Activated gamma-delta T cell (primary cell): ENCODE measurements at regions not wholly inside any gene's neighbourhood (a gene's known extent, or its start where the extent isn't known, plus 50 kb on each side); places are given as distances from the start of the nearest gene placed in this dataset.
"Not testable (repeated sequence)": the region's sequence is repeated elsewhere in the genome, so short reads cannot be mapped to it uniquely, and the experiment has no call there.

Experiments
- DNase-seq: peaks from one replicate; lab custom pipeline; 2025; lab: John Stamatoyannopoulos, UW

DNA sequence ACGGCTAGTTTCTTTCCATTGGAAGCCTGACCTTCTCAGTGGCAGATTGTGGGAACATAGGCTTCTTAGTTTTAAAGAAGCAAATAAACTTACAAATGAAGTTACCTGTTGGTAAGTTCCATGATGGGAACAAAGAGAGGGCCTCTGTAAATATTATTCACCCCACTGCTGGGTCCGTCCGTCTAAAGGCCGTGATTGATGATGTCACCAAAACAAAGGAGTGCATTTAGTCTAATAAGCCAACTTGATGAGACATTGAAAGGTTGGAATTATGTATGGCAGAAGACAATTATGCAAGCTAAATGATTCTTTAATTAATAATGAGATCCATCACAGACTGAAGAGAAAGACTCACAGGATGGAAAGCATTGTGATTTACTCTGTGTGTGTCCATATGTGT is 1091.9 kb upstream of the FANCL start:
- no peak for DNase-seq

DNA sequence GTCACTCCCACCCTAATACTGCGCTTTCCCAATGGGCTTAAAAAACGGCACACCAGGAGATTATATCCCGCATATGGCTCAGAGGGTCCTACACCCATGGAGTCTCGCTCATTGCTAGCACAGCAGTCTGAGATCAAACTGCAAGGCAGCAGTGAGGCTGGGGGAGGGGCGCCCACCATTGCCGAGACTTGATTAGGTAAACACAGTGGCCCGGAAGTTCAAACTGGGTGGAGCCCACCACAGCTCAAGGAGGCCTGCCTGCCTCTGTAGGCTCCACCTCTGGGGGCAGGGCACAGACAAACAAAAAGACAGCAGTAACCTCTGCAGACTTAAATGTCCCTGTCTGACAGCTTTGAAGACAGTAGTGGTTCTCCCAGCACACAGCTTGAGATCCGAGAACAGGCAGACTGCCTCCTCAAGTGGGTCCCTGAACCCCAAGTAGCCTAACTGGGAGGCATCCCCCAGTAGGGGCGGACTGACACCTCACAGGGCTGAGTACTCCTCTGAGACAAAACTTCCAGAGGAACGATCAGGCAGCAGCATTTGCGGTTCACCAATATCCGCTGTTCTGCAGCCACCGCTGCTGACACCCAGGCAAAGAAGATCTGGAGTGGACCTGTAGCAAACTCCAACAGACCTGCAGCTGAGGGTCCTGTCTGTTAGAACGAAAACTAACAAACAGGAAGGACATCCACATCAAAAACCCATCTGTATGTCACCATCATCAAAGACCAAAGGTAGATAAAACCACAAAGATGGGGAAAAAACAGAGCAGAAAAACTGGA is 1085.6 kb upstream of the FANCL start:
- not testable (repeated sequence) for DNase-seq

DNA sequence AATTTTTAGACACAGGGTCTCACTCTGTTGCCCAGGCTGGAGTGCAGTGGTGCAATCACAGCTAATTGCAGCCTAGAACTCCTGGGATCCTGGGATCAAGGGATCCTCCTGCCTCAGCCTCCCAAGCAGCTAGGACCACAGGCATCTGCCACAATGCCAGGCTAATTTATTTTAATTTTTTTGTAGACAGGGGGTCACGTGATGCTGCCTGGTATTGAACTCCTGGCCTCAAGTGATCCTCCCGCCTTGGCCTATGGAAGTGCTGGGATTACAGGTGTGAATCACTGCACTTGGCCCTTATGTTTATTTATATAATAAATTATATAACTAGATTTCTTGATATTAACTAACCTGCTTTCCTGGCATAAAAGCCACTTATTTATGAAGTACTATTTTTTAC is 1081.7 kb upstream of the FANCL start:
- DNase-seq = no peak

DNA sequence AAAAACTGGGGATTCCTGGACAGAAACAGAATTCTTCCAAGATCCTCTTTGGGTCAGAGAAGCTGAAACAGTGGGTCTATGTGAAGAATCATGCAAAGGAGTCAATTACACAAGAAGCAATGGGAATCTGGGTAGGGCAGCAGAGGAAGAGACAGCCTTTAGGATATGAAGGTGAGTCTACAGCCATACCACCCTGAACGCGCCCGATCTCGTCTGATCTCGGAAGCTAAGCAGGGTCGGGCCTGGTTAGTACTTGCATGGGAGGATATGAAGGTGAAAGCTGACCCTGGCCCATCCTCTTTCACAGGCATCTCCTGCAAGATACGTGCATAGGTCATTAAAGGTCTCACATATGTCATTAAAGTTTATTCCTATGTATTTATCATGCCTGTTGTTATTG is 1080.9 kb upstream of the FANCL start:
- DNase-seq = no peak

DNA sequence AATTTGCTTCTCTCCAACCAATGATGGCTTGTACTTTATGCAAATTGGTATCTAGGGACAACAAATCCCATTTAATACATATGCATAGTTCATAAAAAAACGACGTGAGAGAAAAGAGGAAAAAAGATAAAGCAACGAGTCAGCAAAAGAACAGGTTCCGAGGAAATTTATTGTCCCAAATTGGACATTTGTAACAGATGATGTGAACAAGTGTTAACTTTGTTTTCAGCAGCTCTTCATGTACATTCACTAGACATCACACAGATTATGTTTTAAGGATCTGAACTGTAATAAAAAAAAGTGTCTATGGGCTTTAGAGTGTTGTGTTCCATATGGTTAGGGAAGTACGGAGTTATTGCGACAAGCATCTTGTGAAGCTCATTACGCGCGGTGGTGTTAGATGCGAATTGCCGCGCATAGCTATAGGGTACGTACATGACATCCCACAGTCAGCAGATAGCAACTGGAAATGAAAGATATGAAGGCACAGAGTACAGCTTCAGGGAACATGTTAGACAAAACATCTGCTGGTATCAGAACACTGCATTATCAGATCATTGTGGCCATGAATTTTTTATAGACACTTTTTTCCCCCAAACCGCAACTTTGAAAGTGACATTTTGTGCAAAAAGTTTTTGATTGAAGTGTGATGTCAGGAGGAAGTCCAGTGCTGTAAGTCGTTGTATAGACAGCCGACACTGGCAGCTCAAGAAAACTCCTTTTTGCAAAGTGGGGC is 1073.1 kb upstream of the FANCL start:
- no peak for DNase-seq

DNA sequence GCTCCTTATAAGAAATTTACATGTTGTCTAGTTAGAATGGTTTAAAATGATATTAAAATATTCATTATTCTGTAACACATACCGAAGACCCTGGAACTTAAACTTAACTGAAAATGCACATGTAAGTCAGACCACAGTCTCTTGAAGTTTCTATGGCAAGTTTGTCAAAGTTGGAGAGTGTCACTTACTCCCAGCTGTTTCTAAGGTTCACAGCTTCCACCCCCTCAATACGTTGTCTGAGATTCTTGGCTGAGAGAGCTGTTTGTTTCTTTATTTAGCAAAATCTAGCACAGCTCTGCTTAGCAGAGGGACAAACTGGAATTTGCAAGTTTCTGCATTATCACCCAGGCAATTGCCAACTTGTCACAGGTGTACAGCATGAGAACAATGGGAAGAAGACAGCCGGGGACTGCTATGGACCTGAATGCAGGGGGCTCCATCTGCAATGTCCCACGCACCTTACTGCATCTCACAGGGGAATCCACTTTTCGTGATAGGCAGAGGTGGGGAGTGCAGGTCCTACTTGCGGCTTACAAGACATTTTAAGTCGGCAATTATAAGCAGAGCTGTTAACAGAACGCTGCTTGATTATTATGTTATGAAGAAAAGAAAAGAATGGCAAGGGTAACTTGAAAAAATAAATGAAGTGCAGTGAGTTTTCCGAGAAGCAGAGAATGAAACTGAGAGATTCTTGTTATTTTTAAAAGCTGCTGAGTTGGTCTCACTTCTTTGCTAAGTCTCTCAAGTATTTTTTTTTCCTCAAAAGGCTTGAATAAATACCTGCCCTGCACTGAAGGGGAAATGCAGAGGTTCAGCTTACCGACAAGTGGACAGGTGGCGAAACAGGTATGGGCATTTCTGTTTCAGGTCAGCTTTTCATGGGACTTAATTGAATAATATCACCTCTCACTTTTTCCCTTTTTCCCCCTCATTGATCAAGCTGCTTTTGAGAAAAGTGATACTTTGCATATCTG is 1072.1 kb upstream of the FANCL start:
- no peak for DNase-seq

DNA sequence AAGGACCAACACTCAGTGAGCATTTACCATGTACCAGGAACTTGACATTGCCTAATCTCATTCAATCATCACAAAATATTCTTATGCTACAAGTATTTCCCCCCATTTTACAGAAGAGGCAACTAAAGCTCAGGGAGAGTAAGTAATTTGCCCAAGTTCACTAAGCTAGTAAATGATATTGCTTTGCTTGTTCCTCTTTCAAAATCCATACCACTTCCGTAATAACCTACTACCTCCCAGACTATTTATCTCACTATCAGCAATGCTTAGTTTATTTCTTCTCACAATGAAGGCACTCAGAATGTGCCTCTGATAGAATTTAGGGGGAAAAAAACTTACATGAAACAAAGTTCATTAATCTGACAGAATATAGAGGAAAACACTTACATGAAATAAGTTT is 1070.9 kb upstream of the FANCL start:
- DNase-seq = no peak

DNA sequence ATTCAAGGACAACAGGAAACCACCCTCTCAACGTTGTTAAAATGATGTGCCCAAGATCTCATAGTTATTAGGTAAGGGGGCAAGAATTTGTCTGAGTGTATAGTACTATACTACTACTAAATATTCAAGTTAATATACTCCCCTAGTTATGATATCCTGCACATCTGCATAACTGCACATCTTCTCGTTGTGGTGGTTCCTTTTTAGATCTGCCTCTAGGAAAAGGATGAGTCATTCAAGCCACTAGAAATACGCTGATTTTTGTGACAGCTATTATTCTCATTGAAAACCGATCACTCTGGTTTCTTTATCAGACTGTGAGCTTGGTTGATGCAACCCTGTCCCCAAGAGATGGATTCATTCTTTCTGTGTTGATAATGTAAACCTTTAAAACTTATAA is 1067.0 kb upstream of the FANCL start:
- DNase-seq = no peak

DNA sequence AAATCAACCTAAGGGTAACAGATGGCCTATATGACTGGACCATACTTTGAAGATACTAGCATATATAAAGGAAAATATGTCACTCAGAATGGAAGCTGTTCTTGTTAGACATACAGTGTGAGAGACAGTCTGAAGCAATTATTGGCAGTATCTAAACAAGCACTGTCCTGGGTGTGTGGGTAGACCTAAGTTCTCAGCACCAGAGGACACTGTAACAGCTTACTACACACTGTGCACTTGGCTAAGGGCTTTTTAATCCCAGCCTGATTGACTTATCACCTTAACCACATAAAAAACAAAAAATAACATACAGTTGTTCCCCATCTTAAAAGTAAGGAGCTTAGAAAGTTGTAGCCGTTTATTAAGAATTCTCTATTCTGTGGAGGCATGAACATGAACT is 1066.1 kb upstream of the FANCL start:
- DNase-seq = no peak

DNA sequence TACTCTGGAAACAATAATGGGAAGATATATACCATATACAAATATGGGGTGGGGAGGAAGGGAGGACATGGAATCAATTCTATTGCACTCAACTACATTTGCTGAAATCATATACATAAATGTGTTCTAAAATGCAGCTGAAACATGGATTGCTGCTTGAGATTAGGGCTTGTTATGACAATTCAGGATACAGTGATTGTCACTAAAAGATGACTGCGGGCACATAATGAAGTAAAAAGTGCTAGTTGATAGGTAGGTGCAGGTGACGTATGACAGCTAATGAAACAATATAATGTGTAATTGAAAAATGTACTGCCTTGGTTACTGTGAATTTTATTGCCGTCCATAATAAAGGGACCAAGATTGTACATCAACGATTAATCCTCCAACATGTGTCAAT is 1062.1 kb upstream of the FANCL start:
- DNase-seq = no peak

DNA sequence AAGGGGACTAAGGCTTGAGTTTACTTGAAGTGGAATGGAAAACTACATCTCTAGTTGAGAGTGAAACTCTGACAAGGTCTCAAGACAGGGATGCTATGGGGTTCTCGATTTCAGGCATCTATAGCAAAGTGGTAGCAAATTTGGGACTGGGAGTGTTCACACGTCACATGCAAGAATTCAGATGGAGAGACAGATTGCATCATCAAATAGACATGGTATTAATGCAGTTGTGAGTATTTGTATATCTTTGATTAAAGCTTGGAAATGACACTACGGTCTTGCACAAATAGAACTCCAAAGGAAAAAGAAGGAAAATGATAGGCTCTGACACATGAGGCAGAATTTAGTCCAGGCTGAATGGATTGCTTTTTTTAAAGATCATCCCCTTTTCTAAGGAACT is 1061.6 kb upstream of the FANCL start:
- no peak for DNase-seq

DNA sequence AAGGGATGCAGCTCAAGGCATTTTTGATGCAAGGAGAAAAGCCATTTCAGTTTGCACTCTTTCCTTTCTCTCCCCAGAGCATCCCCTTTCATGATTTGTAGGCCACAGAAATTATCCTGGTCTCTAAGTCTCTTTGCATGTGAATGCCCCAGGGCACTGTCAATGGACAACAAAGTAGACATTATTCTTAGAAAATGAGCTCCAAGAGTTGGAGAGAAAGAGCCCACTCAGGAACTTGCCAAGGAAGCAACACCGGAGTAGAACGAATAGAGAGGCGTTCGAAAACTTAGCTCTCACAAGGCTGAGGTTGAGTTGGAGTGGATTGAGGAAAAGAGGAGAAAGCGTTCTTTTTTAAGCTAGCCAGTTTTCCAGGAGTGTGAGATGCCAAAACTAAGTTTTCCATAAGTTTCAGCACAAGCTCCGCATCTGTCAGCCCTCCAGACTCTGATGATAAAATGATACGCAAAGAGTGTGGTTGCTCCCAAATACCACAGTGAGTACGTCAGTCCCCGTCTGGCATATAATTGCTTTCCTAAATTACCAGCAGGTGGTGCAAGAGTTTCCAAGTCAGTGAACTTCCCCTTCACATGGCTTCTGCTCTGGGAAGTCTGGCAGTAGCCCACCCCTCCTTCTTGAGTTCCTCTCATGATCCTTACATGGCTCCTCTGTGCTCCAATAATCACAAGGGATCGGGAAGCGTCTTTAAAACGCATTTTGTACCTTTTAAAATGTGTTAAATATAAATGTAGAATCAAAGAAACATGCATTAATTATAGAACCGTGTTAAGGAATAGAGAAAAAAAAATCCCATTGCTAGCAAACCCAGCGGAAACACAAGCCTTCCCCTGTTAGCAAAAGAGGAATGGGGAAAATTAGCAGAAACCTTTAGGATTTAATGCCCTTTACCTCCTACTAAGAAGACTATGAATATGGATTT is 1060.6 kb upstream of the FANCL start:
- no peak for DNase-seq

DNA sequence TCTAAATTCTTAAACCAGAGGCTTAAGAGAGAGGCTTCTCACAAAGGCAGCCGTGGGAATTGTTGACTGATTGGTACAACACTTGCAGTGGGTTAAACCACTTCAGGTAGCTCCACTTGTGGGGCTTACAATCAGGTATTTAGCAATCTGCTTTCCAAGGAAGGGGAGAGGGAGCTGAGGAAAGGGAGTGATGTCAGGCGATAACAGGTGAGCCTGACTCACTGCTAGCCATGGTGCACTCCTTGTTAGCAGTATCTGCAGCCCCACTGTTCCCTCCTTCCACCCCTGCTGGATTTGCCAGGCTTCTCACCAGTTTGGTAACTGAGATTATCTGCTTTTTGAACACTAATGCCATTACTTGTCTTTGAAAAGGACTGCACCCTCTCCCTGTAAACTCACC is 1056.7 kb upstream of the FANCL start:
- DNase-seq = no peak

DNA sequence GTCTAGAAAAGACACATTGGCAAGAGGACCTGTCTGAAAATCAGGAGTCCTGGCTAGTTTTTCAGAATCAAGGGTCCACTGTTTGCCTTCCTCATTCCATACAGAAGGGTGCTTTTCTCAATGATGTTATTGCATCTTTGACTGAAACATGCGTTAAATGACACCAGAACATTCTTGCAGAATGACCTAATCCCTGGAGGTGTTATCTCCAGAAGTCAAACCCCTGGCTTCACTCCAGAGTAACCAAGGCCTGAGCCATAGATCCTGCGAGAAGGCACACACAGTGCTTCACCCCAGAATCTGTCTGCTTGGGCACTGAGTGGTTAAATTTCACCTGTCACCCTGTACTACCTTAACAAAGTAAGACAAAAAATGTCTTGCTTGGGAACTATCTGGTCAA is 1055.2 kb upstream of the FANCL start:
- no peak for DNase-seq

DNA sequence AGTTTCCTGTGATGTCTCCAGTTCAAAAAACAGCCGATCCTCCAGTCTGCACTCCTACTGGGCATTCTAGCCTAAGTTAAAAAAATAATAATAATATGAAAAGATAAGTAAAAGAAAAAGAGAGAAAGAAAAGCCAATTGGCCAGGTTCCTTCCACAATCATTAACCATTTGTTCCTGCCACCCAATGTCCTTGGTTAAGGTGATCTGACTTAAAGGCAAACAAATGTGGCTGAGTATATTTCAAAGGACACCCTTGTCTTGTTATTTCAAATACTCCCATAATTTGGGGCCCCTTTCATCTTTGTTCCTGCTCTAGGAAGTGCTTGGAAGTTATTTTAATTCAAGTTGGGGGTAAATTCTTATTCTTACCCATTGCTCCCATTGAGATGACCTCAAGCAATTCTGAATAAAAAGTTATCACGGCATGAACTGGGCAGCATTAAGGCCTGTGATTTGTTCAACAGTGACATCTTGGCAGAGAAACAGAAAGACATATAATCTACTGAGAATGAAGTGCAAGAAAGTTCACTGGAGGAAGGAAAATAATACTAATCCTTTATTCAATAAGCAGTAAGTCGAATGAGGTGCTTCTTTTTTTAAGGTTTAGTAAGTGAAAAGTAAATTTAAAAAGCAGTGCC is 1054.5 kb upstream of the FANCL start:
- DNase-seq = no peak

DNA sequence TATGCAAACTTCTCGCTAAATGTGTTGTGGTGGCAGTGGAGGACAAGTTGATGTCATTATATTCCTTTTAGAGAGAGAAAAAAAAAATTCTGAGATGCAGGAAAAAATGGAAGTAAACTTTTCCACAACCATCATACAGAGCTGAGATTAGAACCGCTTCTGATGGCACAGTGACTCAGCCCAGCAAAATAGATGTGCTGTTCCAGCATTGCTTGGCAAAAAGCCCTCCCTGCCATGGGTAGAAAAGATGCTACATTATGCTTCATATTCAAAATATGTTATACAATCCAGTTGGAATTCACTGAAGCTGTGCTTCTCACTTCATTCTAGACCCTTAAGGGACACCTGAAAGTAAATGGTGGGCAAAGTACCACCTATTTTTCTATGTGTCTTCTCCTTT is 1047.6 kb upstream of the FANCL start:
- DNase-seq = no peak

DNA sequence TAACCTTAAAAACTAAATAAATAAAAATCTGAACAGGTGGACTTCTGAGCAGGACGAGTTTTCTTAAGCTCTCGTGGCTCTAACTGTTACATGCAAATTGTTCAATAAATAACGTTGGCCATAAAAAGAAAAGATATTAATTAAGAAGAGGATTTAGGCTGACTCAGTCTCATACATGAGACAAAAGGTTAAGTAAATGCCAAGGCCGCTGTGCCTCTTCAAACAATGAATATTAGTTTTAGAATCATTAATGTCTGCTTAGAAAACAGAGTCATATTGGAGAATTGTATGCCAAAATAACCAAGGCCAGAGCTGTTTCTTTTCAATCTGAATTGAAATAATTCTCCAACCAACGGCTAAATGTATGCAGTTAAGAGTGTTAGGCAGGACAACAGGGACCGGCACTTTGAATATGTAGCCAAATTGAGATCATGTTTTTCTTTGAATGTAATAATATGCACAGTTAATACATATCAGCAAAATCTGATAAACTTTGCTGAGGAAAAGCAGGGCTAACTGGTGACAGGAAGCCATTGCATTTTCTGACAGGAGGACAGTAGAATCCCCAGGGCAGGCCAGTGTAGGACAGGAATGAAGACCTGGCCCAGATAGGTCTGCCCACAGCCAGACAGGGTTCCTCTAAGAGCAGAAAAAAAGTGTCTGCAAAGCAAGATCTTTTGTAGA is 1041.4 kb upstream of the FANCL start:
- no peak for DNase-seq

DNA sequence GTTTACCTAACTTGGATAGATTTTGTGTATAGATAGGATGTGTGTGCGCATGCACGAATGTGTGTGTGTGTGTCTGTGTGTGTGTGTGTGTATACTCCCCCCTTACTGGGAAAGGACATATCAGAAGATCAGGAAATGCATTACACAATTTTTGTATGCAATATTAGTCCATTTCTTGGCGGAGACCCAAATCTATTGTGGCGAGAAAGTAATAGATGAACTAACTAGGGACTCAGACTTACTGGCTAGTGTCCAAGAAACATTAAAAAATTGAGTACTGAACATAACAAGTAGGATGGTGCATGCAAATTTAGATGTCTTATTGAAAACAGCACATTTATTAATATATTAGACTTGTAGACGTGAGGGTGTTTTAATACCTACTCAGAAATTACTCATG is 1036.5 kb upstream of the FANCL start:
- DNase-seq = no peak

DNA sequence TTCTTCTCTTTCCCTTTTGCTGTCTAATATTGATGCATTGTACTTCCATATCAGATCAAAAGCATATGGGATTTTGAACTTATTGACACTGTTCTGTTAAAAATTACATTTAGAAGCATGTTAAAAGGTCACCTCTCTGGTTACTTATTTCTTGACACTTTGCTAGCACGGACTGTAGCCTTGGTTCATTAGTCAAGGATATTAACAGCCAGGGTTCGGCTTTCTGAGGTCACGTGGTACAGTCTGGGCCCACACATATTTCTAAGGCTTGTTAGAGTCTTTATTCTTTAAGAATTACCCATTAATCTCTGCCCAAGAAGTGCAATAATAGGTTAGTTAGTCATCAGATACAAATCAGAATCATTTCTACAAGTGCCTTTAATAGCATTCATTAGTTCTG is 1035.8 kb upstream of the FANCL start:
- DNase-seq = no peak

DNA sequence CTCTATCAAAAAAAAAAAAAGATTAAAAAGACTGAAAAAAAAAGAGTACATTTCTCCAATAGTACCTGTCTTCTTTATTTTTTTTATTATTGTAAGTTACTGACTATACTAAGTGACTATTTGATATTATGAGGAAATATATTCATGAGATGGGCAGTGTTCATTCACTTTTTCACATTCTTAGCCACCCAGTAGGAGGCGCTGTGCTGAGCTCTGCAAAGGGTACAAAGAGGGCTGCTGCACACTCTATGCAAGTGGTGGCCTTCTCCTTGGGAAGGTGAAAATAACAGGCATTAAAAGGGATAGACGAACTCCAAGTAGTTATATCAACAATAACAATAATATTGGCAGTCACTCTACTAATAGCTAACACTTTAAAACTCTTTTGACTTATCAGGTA is 1034.9 kb upstream of the FANCL start:
- no peak for DNase-seq
